ENCODE measurements at regions not wholly inside any gene's neighbourhood (a gene's known extent, or its start where the extent isn't known, plus 50 kb on each side); places are given as distances from the start of the nearest gene placed in this dataset.

DNA sequence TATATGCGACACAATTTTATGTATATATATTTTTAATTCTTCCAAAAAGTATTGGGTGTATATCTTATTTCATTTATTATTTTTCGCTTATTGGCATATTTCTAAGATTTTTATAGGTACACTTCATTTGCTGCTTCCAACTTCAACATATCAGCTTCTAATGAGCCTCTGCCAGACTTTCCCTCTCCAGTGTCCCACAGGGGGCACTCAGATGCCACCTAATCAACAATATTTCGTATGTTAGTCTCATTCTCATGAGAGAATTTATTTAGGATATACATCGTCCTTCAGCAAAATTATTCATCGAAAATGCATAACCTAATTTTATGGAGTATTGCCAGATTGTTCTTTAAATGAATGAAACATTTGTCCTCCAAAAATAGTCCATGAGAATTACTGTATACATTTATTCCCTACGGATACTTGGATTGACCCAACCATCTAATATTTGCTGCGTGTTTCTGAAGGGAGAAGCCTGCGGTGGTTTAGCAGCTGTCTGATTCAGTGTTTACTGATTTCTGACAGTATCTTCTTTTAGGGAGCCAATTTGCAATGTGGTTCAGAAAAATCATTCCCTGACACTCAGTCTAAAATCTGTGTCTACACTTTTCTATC lies 100.6 kb upstream of the SELENOP start:
- DNase-seq (ENCODE audit: low read depth) = peak; percentile 19
- in situ Hi-C loops (cut with HindIII; ENCODE audit: low pct_unique_long_range_greater_than_20kb, low sequenced_read_pairs) = no loop called here

DNA sequence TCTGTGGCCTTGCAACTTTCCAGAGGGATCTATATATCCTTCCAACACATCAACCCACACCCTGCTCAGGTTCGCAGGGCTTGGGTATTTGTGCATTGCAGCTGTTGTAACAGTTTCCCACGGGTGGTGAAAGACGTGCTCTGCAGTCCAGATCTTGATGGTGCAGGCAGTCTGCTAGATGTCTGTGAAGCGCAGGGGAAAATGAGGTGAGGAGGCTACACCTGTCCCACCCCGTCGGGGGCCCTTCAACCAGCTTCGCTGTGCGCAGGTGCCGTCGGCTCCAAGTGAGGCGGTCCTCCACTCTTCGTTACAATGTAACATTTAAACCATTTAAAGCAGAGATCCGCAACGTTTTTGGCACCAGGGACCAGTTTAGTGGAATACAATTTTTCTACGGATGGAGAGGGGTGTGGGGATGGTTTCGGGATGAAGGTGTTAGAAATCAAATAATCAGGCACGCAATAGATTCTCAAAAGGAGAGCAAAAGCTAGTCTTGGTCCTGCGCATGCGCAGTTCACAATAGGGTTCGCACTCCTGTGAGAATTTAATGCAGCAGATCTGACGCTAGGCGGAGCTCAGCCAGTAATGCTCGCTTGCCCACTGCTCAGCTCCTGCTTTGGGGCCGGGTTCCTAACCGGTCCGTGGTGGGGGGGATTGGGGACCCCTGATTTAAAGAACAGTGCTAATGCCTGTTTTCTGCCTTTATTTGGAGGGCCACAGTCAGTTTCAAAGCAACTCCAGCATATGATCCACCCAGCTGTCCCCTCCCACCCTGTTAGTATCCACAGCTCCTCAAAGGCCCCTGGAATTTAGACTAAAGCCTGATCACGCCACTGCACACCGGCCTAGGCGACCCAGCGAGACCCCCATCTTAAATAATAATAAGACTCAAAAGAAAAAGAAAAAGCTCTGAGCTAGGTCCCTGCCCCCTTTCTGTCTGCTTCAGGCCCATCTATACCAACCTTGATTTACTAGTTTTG lies 97.1 kb upstream of the SELENOP start:
- peak; percentile 68 for DNase-seq (ENCODE audit: low read depth)
- in situ Hi-C loops (cut with HindIII; ENCODE audit: low pct_unique_long_range_greater_than_20kb, low sequenced_read_pairs) = no loop called here

DNA sequence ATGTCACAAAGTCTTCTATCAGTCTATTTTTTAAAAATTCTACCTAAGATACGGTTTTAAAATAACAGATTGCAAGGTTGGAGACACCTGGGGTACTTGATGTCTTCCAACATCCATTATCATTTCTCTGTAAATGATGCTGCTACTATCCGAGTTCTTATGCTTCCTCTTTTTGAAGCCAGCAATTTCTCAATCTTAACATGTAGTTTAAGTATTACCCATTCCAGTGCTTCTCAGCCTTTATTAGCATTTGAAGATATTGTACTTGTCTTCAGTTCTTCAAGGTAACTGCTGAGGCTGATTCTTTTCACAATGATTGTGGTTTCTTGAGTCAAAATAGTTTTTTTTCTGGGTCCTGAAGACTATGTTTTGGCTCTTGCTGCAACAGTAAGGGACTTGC lies 96.4 kb upstream of the SELENOP start:
- in situ Hi-C loops (cut with HindIII; ENCODE audit: low pct_unique_long_range_greater_than_20kb, low sequenced_read_pairs) = no loop called here
- DNase-seq (ENCODE audit: low read depth) = no peak

DNA sequence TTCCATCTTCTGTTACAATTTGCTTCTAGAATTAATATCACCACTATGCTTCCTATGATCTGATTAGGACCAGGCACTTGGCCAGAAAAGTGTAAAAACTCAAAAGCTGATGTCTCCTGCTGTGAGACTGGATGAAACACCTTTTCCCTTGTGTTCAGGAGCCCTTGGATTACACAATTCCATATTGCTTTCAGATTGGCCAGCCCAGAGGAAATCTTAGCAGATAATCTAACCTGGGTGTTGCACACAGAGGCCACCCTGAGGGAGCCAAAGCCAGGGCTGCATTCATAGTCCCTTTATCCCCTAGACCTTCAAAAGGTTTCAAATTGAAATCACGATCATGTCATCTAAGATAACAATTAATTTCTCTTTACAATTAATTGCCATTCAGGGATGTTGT lies 94.1 kb upstream of the SELENOP start:
- in situ Hi-C loops (cut with HindIII; ENCODE audit: low pct_unique_long_range_greater_than_20kb, low sequenced_read_pairs) = no loop called here
- no peak for DNase-seq (ENCODE audit: low read depth)

DNA sequence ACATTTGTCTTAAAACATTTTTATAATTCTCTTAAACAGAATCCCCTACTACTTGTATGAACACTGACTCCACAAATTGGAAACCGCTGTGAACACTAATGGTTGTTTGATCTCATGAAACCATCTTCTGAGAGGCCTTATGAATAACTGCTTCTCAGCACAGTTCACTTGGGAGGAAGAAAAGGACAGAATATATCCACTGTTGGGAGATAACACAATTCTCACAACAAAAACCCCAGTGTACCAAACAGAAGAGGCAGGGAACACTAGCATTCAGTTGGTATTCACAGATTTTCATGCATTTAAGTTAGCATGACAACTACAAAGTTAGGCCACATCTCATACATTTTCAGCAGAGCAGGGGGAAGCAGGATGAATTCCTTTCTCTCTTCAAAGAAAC lies 89.0 kb upstream of the SELENOP start:
- DNase-seq (ENCODE audit: low read depth) = no peak

DNA sequence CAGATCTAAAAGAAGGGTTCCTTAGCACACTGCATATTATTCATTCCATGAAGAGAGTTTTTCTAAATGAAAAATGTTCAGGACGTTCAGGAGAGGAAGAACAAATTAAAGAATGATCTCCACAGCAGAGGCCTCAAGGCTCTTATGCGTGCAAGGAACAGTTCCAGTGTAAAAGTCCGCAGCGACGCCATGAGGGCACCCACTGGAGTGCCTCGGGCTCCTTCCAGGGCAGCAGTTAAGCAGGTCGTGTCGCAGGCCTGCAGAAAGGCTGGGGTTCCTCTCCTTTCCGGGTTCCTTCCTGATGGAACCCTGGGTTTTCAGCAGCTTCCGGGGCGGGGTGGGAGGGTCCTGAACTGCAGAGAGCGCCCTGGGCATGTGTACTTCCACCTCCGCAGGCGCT lies 87.1 kb upstream of the SELENOP start:
- in situ Hi-C loops (cut with HindIII; ENCODE audit: low pct_unique_long_range_greater_than_20kb, low sequenced_read_pairs) = no loop called here
- DNase-seq (ENCODE audit: low read depth) = no peak

More for the DNA sequence above, 89.0 kb upstream of the SELENOP start:
- in situ Hi-C loops (cut with HindIII; ENCODE audit: low pct_unique_long_range_greater_than_20kb, low sequenced_read_pairs) = no loop called here

DNA sequence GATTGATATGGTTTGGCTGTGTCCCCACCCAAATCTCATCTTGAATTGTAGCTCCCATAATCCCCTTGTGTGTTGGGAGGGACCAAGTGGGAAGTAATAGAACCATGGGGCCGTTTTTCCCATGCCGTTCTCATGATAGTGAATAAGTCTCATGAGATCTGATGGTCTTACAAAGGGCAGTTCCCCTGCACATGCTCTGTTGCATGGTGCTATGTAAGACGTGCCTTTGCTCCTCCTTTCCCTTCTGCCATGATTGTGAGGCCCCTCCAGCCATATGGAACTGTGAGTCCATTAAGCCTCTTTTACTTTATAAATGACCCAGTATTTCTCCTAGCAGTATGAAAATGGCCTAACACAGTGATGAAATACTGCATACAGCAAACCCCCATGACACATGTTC lies 84.8 kb upstream of the SELENOP start:
- no peak for DNase-seq (ENCODE audit: low read depth)
- in situ Hi-C loops (cut with HindIII; ENCODE audit: low pct_unique_long_range_greater_than_20kb, low sequenced_read_pairs) = no loop called here

DNA sequence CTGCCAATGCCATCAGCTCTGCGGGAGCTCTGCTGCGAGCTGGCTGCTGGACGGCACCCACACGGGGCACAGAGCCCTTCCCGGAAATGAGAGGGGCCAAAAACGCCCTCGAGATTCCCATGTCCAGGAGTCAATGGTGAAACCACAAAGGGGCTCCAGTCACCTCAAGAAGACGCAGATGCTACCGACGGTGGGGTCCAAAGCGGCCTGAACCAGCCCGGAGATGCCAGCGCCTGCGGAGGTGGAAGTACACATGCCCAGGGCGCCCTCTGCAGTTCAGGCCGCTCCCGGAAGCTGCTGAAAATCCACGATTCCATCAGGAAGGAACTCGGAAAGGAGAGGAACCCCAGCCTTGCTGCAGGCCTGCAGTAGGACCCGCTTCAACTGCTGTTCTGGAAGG lies 82.4 kb upstream of the SELENOP start:
- DNase-seq (ENCODE audit: low read depth) = no peak
- in situ Hi-C loops (cut with HindIII; ENCODE audit: low pct_unique_long_range_greater_than_20kb, low sequenced_read_pairs) = no loop called here

DNA sequence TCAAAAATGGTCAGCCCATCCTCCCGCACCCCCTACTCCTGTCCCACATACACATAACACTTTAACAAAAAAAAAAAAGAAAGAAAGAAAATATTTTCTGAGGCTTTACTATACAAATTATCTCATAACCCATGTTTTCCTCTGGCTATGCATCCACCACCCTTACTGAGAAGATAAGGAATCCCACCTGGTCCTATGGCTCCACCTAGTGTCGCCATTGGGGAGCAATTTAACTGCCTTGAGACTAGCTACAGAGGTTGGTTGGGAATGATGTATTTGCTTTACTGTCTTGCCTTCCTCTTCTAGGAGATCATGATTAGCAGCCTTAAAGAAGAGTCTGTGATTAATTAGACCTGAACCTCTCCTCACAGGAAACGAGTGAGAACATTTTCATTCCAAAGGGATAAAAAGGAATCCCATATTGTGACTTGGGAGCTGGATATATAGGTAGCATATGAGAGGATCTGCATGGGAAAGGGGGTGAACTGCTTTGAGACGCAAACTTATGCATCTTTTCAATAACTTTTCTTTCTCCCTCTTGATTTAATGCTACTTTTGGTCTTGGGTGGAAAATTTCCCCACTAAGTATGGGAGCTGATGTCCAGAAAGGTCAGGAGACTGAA lies 77.7 kb upstream of the SELENOP start:
- peak; percentile 56 for DNase-seq (ENCODE audit: low read depth)
- in situ Hi-C loops (cut with HindIII; ENCODE audit: low pct_unique_long_range_greater_than_20kb, low sequenced_read_pairs) = no loop called here

DNA sequence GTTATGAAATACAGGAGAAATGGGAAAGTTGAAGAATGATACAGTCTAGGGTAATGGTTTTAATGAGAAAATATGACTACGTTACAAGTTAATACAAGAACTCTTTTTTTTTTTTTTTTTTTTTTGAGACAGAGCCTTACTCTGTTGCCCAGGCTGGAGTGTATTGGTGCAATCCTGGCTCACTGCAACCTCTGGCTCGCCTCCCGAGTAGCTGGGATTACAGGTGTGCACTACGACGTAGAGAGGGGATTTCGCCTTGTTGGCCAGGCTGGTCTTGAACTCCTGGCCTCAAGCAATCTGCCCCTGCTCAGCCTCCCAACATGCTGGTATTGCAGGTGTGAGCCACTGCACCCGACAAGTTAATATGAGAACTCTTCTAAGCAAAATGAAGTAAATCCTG lies 77.1 kb upstream of the SELENOP start:
- in situ Hi-C loops (cut with HindIII; ENCODE audit: low pct_unique_long_range_greater_than_20kb, low sequenced_read_pairs) = no loop called here
- no peak for DNase-seq (ENCODE audit: low read depth)

DNA sequence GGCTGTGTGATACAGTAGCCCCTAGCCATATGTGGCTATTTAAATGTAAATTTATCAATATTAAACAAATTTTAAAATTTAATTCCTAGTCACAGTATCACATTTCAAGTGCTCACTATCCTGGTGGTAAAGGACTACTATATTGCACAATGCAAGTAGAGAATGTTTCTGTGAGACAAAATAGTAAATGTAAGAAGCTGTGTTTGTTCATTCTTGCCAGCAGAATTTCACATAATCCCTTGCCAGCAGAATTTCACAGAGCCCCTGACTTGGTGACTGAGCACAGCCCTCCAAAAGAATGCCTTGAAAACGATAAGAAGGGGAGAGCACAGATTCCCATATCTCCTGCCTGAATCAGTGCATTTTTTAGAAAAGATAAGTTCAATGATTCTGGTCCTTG lies 75.9 kb upstream of the SELENOP start:
- in situ Hi-C loops (cut with HindIII; ENCODE audit: low pct_unique_long_range_greater_than_20kb, low sequenced_read_pairs) = no loop called here

DNA sequence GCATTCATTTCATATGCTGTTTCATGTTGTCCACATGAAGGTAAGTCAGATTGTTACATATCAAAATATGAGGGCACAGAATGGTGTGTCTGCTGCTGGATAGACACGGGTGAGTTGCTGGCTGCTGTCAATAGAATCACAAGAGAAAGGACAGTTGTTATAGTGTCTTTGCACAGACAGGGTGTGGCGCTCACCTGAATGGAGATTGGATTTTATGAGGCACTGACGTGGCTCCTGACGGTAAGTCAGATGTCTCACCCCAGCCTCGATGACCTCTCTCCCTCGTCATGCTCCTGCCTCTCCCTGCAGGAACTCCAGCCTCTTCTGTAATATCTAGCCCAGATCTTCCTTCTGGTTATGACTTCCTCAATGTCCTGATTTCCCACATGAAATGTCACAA lies 75.4 kb upstream of the SELENOP start:
- no peak for DNase-seq (ENCODE audit: low read depth)
- in situ Hi-C loops (cut with HindIII; ENCODE audit: low pct_unique_long_range_greater_than_20kb, low sequenced_read_pairs) = no loop called here

More for the DNA sequence above, 75.9 kb upstream of the SELENOP start:
- no peak for DNase-seq (ENCODE audit: low read depth)

DNA sequence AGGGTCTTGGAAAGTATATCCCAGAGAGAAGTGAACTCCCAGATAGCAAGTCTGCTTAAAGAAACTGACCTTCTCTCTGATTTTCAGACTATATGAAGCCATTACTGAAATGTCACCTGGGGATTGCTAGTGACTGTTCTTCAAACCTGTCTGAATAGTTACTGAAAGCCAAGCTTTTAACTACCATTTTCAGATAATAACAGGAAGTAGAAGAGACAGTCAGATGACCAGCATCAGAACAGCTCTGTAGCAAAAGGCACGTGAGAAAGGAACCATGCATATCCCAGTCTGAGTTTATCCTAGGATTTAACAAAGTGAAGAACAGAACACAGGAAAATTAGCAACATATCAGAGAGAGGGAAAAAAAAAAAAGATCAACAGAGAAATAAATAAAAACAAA lies 74.9 kb upstream of the SELENOP start:
- DNase-seq (ENCODE audit: low read depth) = no peak
- in situ Hi-C loops (cut with HindIII; ENCODE audit: low pct_unique_long_range_greater_than_20kb, low sequenced_read_pairs) = no loop called here

DNA sequence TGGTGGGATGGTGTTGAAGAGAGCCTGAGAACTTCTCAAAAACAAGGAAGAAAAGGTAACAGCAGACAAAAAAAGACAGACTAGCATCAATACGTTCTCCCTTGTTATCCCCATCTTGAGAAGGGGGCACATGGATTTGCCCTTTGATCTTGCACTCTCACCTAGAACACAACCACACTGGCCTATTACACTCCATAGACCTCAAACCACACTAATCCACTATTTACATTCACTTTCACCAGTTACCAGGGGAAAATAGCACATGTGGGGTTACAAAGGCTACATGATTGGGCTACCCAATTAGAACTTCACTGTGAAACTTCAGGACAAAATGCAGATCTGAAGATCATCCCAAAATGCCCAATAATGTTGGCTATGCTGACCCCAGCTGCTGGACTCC lies 72.6 kb upstream of the SELENOP start:
- no peak for DNase-seq (ENCODE audit: low read depth)
- in situ Hi-C loops (cut with HindIII; ENCODE audit: low pct_unique_long_range_greater_than_20kb, low sequenced_read_pairs) = no loop called here

DNA sequence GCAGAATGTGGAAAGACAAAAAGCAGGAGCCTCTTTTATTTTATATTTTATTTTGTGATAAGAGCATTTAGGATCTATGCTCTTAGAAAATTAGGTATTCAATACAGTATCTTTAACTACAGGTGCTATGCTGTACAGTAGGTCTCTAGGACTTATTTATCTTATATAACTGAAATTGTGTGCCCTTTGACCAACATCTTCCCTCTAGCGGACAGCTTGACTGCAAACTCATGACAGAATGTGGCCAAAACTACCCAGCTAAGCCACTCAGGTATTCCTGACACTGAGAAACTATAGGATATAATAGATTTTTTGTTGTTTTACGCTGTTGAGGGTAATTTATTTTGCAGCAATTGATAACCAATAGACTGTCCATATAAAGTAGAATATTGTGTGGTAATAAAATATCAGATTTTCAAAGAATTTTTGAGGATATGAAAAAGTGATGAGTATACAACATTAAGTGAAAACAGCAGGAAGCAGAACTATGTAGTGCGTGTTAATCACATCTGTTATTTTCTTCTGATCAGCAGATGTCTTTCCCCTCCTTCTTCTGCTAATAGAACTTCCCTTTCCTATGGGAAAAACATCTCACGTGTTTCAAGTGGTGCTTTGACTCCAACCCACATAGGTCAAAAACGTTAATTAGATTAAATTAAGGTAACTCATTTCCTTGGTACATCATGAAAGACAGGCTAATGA lies 69.9 kb upstream of the SELENOP start:
- in situ Hi-C loops (cut with HindIII; ENCODE audit: low pct_unique_long_range_greater_than_20kb, low sequenced_read_pairs) = no loop called here
- DNase-seq (ENCODE audit: low read depth) = no peak

DNA sequence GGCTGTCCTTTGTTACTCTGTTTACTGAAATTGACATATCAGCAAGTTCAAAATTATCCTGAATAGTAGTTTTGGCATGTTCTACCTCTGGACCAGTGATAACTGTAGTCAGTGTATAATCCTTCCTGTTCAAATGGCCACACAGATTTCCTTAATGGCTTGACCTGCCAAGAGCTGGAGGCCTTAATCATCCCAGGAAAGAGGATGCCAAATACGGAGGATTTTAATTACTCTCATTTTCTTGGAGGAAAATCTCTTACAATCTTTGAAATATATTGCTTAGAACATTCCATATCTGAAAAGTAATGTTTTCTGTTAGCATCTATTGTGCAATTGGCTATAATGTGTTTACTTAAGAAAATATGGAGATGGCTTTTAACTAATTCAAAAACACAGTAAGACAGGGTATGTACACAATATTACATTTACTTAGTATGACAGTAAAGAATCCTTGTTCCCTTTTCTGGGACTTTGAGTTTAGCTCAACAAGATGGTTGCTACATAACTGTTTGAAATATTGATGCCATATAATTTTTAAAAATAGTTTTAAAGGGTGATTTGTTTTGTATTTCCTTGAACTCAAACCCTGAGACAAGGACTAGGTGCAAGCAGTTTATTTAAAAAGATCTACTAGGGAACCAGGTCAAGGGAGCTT lies 68.9 kb upstream of the SELENOP start:
- DNase-seq (ENCODE audit: low read depth) = no peak
- in situ Hi-C loops (cut with HindIII; ENCODE audit: low pct_unique_long_range_greater_than_20kb, low sequenced_read_pairs) = no loop called here

DNA sequence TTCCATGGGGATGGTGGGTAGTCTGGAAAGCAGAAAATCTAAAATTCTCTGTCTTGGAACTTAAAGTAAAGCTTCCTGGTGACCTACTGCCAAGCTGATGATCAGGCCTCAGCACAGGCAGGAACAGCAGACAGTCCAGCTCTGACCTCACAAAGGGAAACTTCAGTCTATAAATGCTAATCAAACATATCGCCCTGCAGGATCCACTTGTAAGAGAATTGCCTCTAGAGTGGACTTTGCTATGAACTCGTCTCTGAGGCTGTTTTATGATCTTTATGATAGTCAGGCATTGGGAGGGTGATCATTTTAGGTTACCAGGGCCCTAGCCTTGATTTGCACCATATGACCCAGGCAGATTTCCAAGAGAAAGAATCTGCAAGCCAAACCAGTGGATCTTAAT lies 67.6 kb upstream of the SELENOP start:
- in situ Hi-C loops (cut with HindIII; ENCODE audit: low pct_unique_long_range_greater_than_20kb, low sequenced_read_pairs) = no loop called here
- DNase-seq (ENCODE audit: low read depth) = no peak

DNA sequence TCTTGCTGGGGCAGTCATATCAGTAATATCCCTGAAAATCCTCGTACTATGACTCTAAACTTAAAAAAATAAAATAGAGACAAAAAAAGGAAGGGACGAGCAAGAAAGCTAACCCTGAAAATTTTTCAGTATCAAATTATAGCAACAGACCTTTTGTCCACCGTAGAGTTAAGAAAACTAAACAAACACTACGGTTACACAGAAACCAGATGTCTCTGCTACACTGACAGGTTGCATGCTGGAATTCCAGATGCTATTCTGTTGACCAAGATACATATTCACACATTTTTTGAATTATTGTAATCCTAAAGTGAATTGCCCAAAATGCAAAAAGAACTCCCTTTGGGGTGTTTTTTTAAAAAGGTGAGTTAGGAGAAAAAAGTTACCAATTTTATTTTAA lies 66.9 kb upstream of the SELENOP start:
- DNase-seq (ENCODE audit: low read depth) = no peak
- in situ Hi-C loops (cut with HindIII; ENCODE audit: low pct_unique_long_range_greater_than_20kb, low sequenced_read_pairs) = no loop called here
